Gastroesophageal sphincter (tissue), 4 donors: ENCODE measurements at regions not wholly inside any gene's neighbourhood (a gene's known extent, or its start where the extent isn't known, plus 50 kb on each side); places are given as distances from the start of the nearest gene placed in this dataset.

Source experiments
- ATAC-seq: fragments of 150-250 bp; one replicate; pipeline ENCODE4 v1.9.1; 2016; ENCODE audit warnings: mild to moderate bottlenecking, moderate library complexity
- H3K27ac ChIP-seq, 4 donors: fragments of 200-600 bp; sonication (generic) in 3 of 4; 1 replicate in 3 of 4; 2 replicates in 1 of 4; pipeline ENCODE4 v1.5.1; 2016 to 2019
- H3K27me3 ChIP-seq: fragments of 200-600 bp; sonication (generic); one replicate; pipeline ENCODE4 v1.5.1; 2019
- H3K36me3 ChIP-seq, 2 donors: fragments of 200-600 bp; sonication (generic); one replicate each; pipeline ENCODE4 v1.5.1; 2019; ENCODE audit warnings: control low read depth in 1 of 2
- H3K4me1 ChIP-seq, 3 donors: fragments of 200-600 bp; sonication (generic); 1 replicate in 2 of 3; 2 replicates in 1 of 3; pipeline ENCODE4 v1.5.1; 2016 to 2019; ENCODE audit warnings: control low read depth in 2 of 3
- H3K4me3 ChIP-seq, 2 donors: fragments of 200-600 bp; sonication (generic); one replicate each; pipeline ENCODE4 v1.5.1; 2019; ENCODE audit warnings: mild to moderate bottlenecking in 1 of 2, moderate library complexity in 1 of 2
- H3K9me3 ChIP-seq, 3 donors: fragments of 200-600 bp; sonication (generic); one replicate each; pipeline ENCODE4 v1.5.1; 2017 to 2019; ENCODE audit warnings: control low read depth in 2 of 3
- EP300 ChIP-seq: sonication (generic); formaldehyde crosslinking; IDR thresholded peaks from one replicate; pipeline ENCODE4 v1.6.1; 2017; ENCODE audit warnings: antibody characterized with exemption, mild to moderate bottlenecking
- POLR2A ChIP-seq, 2 donors: fragments of 450-650 bp; IDR thresholded peaks; one replicate each; pipeline ENCODE4 v1.6.1; 2017; ENCODE audit warnings: antibody characterized with exemption in 2 of 2, mild to moderate bottlenecking in 2 of 2, moderate library complexity in 1 of 2
- POLR2AphosphoS5 ChIP-seq: sonication (generic); formaldehyde crosslinking; IDR thresholded peaks from one replicate; pipeline ENCODE4 v1.6.1; 2017; ENCODE audit warnings: antibody characterized with exemption
- WGBS, 2 donors: methylation state at CpG; one replicate each; pipeline ENCODE4 v1.1.5; 2018; ENCODE audit warnings: low coverage in 1 of 2; 5-methylcytosine and 5-hydroxymethylcytosine counted together
- TF ChIP-seq, protein P1 (sequence below), 4 experiments: fragments of 200-600 bp in 2 of 4; fragments of 450-650 bp in 2 of 4; sonication (generic) in 1 of 4; IDR thresholded peaks; one replicate each; pipeline ENCODE4 v1.5.1; 2017 to 2019; ENCODE audit warnings: antibody characterized with exemption in 4 of 4, mild to moderate bottlenecking in 2 of 4, moderate library complexity in 2 of 4

DNA sequence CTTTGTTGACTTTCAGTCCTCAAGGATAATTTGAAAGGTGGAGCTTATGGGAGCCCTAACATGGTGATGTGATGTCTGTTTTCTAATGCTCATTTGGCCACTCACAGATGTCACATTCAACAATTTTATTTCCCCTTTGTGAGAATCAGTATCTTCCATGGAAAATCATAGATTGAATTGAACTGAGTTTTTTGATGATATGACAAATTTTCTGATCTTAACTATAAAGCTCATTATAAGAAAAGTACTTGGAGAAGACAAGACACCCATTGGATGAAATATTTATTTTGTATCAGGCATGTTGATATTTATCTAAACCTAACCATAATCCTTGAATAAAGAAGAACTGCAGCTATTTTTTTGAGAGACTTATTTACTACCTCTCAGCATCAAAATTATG, 824.6 kb upstream of the GOT2 start:
- Histone ChIP-seq H3K27ac (no peak overlapping the region), H3K4me1 (no peaks in the 10 kb centered on the region), H3K27me3 (no peaks in the 10 kb centered on the region), H3K9me3 (no peaks in the 10 kb centered on the region), H3K4me3 (no peak overlapping the region), H3K36me3 (no peaks in the 10 kb centered on the region)
- ATAC-seq, result no peak
- TF ChIP-seq POLR2A (IDR thresholded peaks at IDR 0.05) (no peak), POLR2AphosphoS5 (no peak), EP300 (no peak)
- TF ChIP-seq, protein P1, sequence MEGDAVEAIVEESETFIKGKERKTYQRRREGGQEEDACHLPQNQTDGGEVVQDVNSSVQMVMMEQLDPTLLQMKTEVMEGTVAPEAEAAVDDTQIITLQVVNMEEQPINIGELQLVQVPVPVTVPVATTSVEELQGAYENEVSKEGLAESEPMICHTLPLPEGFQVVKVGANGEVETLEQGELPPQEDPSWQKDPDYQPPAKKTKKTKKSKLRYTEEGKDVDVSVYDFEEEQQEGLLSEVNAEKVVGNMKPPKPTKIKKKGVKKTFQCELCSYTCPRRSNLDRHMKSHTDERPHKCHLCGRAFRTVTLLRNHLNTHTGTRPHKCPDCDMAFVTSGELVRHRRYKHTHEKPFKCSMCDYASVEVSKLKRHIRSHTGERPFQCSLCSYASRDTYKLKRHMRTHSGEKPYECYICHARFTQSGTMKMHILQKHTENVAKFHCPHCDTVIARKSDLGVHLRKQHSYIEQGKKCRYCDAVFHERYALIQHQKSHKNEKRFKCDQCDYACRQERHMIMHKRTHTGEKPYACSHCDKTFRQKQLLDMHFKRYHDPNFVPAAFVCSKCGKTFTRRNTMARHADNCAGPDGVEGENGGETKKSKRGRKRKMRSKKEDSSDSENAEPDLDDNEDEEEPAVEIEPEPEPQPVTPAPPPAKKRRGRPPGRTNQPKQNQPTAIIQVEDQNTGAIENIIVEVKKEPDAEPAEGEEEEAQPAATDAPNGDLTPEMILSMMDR (IDR thresholded peaks at IDR 0.05), result no peak

- no peak for TF ChIP-seq POLR2AphosphoS5
- TF ChIP-seq POLR2A (IDR thresholded peaks at IDR 0.05), result no peak
- TF ChIP-seq EP300, result no peak
- TF ChIP-seq, protein P1 (IDR thresholded peaks at IDR 0.05), result no peak
- Histone ChIP-seq H3K27me3 (no peaks in the 10 kb centered on the region), H3K27ac (no peak overlapping the region), H3K4me1 (no peaks in the 10 kb centered on the region), H3K9me3 (no peaks in the 10 kb centered on the region), H3K4me3 (no peak overlapping the region), H3K36me3 (no peaks in the 10 kb centered on the region)
- no peak for ATAC-seq
- 67% methylated on average over 3 to 5 of the region's 5 CpGs for WGBS, 2 donors
Measured at GRCh38 chr16:59552164-59552563, 818.0 kb upstream of the GOT2 start.

- 60 to 67% methylated on average over 1 of the region's 1 CpG for WGBS, 2 donors
- TF ChIP-seq POLR2A (IDR thresholded peaks at IDR 0.05), result no peak
- TF ChIP-seq, protein P1 (IDR thresholded peaks at IDR 0.05), result no peak
- no peak for TF ChIP-seq POLR2AphosphoS5
- no peak for TF ChIP-seq EP300
Measured at GRCh38 chr16:59545721-59546120, 811.6 kb upstream of the GOT2 start.

GRCh38 chr16:59543641-59544040, 809.5 kb upstream of the GOT2 start:
- ATAC-seq, result no peak
- Histone ChIP-seq H3K4me1 (no peaks in the 10 kb centered on the region), H3K9me3 (no peaks in the 10 kb centered on the region), H3K27ac (no peak overlapping the region), H3K36me3 (no peaks in the 10 kb centered on the region), H3K27me3 (no peaks in the 10 kb centered on the region), H3K4me3 (no peak overlapping the region)
- no peak for TF ChIP-seq POLR2A (IDR thresholded peaks at IDR 0.05)
- TF ChIP-seq POLR2AphosphoS5, result no peak
- no peak for TF ChIP-seq EP300
- TF ChIP-seq, protein P1 (IDR thresholded peaks at IDR 0.05), result no peak
- 54 to 65% methylated on average over 3 to 4 of the region's 4 CpGs for WGBS, 2 donors

More at GRCh38 chr16:59545721-59546120, 811.6 kb upstream of the GOT2 start:
- ATAC-seq, result no peak
- Histone ChIP-seq H3K27ac (no peak overlapping the region), H3K36me3 (no peaks in the 10 kb centered on the region), H3K4me1 (no peaks in the 10 kb centered on the region), H3K4me3 (no peak overlapping the region), H3K27me3 (no peaks in the 10 kb centered on the region), H3K9me3 (no peaks in the 10 kb centered on the region)

DNA sequence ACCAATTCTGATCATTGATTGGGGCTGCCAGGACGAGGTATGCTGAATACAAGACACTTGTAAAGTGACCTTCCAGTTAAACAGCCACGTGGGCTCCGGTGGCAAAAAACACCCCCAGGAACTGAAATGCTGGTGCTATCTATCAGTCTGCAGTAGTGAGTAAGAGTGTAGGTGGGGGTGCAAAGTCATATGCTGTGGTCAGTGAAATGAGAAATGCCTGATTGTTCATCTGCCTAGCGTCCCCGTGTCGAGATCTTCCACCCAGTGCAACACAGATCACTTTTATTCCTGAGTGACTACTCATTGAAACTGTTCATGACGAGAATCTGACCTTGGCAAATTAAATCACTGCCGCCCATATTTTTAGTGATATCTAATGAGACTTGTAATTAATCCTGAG, 806.5 kb upstream of the GOT2 start:
- Histone ChIP-seq H3K27ac (no peak overlapping the region), H3K27me3 (no peaks in the 10 kb centered on the region), H3K36me3 (no peaks in the 10 kb centered on the region), H3K9me3 (no peaks in the 10 kb centered on the region), H3K4me1 (no peaks in the 10 kb centered on the region), H3K4me3 (no peak overlapping the region)
- TF ChIP-seq, protein P1 (IDR thresholded peaks at IDR 0.05), result no peak
- TF ChIP-seq EP300 (no peak), POLR2AphosphoS5 (no peak), POLR2A (IDR thresholded peaks at IDR 0.05) (no peak)
- 74 to 80% methylated on average over 5 to 7 of the region's 8 CpGs for WGBS, 2 donors
- ATAC-seq, result no peak
